ENCODE measurements at regions not wholly inside any gene's neighbourhood (a gene's known extent, or its start where the extent isn't known, plus 50 kb on each side); places are given as distances from the start of the nearest gene placed in this dataset.

DNA sequence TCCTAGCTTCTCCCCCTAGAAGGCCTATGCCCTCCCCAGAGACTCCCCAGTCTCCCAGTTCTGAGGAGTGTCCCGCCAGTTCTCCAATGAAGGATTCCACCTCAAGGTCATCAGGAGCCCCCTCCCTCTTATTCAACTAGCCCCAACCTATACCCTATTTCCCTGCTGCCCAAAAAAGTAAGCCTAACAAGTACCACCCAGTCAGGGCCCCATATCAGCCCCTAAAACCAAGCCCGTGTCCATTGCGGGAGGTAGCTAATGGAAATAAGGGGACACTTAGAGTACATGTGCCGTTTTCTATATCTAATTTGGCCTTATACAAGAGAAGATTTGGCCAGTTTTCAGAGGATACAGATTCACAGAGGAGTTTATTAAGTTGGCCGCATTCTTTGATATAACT is 416.2 kb downstream of the MATN1 start:
- TF ChIP-seq, protein P1, sequence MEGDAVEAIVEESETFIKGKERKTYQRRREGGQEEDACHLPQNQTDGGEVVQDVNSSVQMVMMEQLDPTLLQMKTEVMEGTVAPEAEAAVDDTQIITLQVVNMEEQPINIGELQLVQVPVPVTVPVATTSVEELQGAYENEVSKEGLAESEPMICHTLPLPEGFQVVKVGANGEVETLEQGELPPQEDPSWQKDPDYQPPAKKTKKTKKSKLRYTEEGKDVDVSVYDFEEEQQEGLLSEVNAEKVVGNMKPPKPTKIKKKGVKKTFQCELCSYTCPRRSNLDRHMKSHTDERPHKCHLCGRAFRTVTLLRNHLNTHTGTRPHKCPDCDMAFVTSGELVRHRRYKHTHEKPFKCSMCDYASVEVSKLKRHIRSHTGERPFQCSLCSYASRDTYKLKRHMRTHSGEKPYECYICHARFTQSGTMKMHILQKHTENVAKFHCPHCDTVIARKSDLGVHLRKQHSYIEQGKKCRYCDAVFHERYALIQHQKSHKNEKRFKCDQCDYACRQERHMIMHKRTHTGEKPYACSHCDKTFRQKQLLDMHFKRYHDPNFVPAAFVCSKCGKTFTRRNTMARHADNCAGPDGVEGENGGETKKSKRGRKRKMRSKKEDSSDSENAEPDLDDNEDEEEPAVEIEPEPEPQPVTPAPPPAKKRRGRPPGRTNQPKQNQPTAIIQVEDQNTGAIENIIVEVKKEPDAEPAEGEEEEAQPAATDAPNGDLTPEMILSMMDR (IDR thresholded peaks at IDR 0.05; ENCODE audit: low read depth, low read length), result no peak
- TF ChIP-seq POLR2A (IDR thresholded peaks at IDR 0.05; ENCODE audit: extremely low read depth, insufficient read length), result no peak

Measured in NB4 (cell line).